Nucleus accumbens (tissue), 56 donors: ENCODE measurements at regions not wholly inside any gene's neighbourhood (a gene's known extent, or its start where the extent isn't known, plus 50 kb on each side); places are given as distances from the start of the nearest gene placed in this dataset.
A peak's percentile ranks its signal among the peaks of the same experiment; 100 is the strongest.

Source experiments
- DNase-seq, 56 donors: peaks; one replicate each; lab custom pipeline; 2025; lab: John Stamatoyannopoulos, UW

DNA sequence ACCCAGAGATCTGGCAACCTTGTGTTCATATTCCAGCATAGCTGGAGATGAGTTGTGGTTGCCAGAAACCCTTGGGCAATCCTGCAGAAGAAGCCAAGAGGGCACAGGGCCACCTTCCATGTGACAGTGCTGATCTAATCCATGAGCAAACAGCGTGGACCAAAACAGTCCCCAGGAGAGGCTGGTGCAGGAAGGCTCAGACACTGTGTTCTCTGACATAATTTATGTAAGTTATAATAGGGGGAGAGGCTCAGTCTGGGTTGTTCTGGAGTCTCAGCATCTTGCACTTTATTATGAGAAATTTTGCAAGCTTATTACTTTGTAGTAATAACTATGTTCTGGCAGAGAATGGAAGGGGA lies 273.9 kb downstream of the HAPSTR1 start:
- peak in 54 of 56 donors; percentile 14 to 86 (median 71) for DNase-seq

GRCh38 chr16:9366048-9366969 lies 274.9 kb downstream of the HAPSTR1 start:
- no peak for DNase-seq

DNA sequence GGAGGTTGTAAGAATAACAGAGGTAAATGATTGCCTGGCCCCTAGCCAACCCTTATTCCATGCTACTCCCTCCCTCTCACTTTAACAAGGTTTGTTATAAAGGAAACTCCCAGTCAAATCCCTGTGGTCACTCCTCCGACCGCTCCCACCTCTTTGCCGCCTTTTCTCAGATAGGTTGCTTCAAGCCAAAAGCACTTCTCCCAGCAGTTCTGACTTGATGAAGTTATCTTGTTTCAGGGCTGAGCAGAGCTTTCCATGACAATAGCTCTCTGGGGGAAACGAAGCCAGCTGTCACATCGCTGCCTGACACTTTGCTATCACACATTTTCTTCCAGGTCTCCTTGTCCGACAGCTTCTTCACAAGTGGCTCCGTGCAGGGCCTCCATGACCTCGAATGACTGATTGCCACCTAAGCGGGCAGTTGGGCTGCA lies 278.6 kb downstream of the HAPSTR1 start:
- DNase-seq: no peak

DNA sequence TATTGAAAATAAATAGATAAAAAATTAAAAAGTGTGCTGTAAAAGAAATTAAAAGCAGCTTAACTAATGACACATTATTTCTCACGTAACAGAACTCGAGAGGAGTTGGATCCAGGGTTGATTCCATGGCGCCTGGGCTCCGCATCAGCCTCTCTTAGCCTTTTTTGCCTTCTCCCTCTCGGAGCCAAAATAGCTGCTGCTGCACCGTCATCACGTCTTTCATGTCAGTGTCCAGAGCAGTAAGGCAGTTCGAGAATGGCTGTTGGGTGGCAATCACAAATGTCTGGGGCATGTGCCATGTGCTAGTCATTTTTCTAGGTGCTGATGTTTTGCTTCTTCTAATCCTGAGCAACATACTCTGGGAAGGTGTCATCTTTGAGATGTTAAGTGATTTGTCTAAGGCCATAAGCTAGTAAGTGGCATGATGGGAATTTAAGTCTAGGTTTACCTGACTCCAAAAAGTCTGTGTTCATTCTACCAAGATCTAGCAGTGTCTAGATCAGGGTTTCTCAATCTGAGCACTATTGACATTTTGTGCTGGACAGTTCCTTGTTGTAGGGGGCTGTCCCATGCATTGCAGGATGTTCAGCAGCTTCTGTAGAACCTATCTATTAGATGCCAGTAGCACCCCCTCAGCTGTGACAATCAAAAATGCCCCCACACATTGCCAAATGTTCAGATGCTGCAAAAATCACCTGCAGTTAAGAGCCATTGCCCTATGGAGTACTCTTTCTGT lies 280.4 kb downstream of the HAPSTR1 start:
- no peak for DNase-seq

DNA sequence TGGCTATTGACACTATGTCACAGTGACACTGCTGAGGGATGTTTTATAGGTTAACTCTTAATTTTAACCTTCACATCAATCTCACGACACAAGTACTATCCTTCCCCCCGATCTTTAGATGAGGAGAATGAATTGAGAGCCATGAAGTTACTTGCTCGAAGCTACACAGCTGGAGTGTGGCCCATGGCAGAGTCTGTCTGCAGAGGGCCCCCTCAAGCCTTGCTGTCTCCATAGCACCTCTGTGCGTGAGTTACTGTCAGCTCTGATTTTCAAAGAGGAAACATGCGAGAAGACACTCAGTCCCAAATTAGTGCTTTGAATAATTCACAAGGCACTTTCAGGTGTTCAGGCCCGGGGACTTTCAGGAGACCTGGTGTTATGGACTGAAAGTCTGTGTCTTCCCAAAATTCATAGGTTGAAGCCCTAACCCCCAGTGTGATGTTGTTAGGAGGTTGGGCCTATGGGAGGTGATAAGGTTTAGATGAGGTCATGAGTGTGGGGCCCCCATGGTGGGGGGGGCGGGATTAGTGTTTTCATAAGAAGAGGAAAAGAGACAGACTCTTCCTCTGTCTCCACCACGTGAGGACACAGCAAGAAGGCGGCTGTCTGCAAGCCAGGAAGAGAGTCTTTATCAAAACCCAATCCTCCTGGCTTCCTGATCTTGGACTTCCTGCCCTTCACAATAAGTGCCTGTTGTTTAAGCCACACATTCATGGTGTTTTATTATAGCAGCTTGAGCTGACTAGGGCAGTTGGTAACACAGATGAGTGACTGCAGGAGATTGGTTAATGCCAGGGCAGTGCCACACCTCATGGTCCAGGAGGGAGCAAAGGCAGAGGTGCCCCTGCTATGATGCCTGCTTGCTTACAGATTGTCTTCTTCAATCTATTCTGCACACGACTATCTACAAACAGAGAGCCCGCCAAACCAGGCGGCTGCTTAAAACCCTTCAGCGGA lies 281.8 kb downstream of the HAPSTR1 start:
- DNase-seq: peak in 29 of 56 donors; percentile 7 to 66 (median 23)

- no peak for DNase-seq
Observed at GRCh38 chr16:9374061-9374460, 282.6 kb downstream of the HAPSTR1 start.

GRCh38 chr16:9378876-9379275 lies 287.4 kb downstream of the HAPSTR1 start:
- DNase-seq: no peak

- DNase-seq: no peak
Observed at GRCh38 chr16:9380221-9380620, 288.8 kb downstream of the HAPSTR1 start.

DNA sequence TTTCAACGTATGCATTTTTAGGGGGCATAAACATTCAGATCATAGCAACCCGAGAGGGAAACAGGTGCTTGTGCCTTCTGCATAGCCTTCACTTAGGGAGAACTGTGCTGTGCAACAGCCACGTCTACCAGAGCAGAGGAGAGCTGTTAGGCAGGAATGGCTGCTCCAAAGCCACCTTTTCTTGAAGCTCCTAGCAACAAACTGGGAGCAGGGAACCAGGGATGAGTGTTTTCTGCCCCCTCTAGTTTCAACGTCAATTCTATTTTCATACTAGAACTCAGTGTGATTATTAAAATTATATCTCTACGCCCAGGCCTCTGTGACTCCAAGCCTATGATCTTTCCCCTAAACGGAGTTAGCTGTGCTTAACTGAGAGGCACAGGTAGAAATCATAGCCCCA lies 290.0 kb downstream of the HAPSTR1 start:
- peak in 18 of 56 donors; percentile 8 to 59 (median 34) for DNase-seq

GRCh38 chr16:9381905-9382304 lies 290.5 kb downstream of the HAPSTR1 start:
- DNase-seq: peak in 1 of 56 donors; percentile 12

- no peak for DNase-seq
Observed at GRCh38 chr16:9383281-9383680, 291.8 kb downstream of the HAPSTR1 start.

GRCh38 chr16:9384141-9384540 lies 292.7 kb downstream of the HAPSTR1 start:
- DNase-seq: no peak

GRCh38 chr16:9389543-9390207 lies 298.2 kb downstream of the HAPSTR1 start:
- no peak for DNase-seq

DNA sequence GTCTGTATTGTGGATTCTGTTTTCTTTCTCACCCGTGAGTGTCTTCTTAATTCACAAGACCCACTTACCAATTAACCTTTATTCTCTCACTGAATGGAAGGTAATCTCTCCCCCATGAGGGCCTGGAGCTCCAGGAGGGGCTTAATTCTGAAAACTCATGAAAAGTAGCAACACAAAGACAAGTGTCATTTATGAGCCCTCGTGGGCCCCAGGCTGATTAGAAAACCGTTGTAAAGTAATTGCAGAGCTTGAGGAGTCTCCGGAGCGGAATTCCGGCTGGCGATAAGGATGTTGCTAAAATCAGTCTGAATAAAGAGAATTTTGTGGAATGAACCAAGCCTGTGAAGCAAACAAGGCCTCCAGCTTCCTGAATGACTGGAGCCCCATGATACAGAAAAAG lies 301.5 kb downstream of the HAPSTR1 start:
- no peak for DNase-seq

- DNase-seq: peak in 3 of 56 donors; percentile 5 to 22 (median 10)
Observed at GRCh38 chr16:9393591-9393990, 302.1 kb downstream of the HAPSTR1 start.

- DNase-seq: no peak
Observed at GRCh38 chr16:9395958-9396359, 304.5 kb downstream of the HAPSTR1 start.

- no peak for DNase-seq
Observed at GRCh38 chr16:9399573-9399972, 308.1 kb downstream of the HAPSTR1 start.

DNA sequence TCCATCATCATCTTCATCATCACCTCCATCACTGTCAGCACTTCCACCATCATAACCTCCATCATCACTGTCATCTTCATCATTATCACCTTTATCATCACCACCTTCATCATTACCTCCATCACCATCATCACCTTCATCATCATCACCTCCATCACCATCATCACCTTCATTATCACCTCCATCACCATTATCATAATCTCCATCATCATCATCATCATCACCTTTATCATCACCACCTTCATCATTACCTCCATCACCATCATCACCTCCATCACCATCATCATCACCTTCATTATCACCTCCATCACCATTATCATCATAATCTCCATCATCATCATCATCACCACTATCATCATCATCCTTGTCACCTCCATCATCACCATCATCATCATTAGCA lies 309.7 kb downstream of the HAPSTR1 start:
- no peak for DNase-seq

DNA sequence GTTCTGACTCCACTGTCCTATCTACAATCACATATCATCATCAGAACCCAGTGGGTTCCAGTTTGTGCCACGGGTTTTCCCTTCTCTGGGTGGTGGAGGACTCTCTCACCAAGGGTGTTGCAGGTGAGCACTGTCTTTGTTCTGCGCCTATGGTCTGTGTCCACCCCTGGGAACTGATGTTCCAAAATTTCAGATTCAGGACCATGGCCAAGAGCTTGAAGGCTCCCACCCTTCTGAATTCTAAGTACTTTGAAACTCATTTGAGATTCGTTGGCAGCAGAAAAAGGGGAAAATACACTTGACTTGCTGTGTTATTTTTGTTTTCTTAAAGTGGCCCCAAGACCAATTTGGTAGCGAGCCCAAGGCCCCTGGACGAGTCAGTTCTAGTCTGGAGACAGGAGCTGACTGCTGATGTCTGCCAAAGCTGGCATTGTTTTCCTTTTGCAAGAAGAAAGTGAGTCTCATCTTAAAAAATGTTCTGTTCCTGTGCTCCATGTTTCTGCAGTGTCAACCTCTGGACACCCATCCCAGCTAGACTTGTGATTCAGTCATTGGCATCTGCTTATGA lies 310.9 kb downstream of the HAPSTR1 start:
- peak in 5 of 56 donors; percentile 4 to 32 (median 7) for DNase-seq

GRCh38 chr16:9404811-9405210 lies 313.4 kb downstream of the HAPSTR1 start:
- no peak for DNase-seq
